ENCODE measurements at regions not wholly inside any gene's neighbourhood (a gene's known extent, or its start where the extent isn't known, plus 50 kb on each side); places are given as distances from the start of the nearest gene placed in this dataset.

DNA sequence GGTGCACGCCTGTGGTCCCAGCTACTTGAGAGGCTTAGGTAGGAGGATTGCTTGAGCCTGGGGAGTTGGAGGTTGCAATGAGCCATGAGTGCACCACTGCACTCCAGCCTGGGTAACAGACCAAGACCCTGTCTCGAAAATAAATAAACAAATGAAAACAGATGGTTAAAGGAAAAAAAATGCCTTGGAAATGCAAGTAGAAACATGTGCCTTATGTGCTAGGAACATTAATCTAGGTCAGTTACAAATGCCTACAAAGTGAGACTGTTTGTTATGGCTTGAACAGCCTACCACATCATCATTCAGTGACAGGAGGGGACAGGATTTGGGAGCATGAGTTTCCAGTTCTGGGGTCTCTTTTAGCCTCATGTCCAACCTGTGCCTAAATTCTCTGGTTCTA, 52.4 kb upstream of the BCAT1 start:
- Histone ChIP-seq H3K27ac (no peak overlapping the region), H3K4me3 (no peak overlapping the region), H3K36me3 (no peaks in the 10 kb centered on the region), H3K27me3 (no peaks in the 10 kb centered on the region), H3K4me1 (peaks cover 0 to 14% (median 4%) of the 10 kb centered on the region in 12 donors), H3K9me3 (peaks cover 0 to 3% (median 0%) of the 10 kb centered on the region in 12 donors)
- 75 to 87% (median 80%) methylated on average over 2 of the region's 2 CpGs for WGBS, 4 donors
- intact Hi-C loops (cut with DNase I): no loop called here
- no peak for TF ChIP-seq POLR2A (IDR thresholded peaks at IDR 0.05)
- DNase-seq (no peak), ATAC-seq (no peak)

Data from heart left ventricle (tissue), 16 donors.